WTC11 (cell line): ENCODE measurements at regions not wholly inside any gene's neighbourhood (a gene's known extent, or its start where the extent isn't known, plus 50 kb on each side); places are given as distances from the start of the nearest gene placed in this dataset.

ENCODE experiments used
- ATAC-seq: fragments of 200-7000 bp; cut with Tn5 transposase; 2 replicates; pipeline ENCODE4 v1.10.0; 2021; ENCODE audit warnings: mild to moderate bottlenecking, moderate library complexity
- CTCF ChIA-PET: fragments of 300-600 bp; sonication (Branson Sonifier 250); formaldehyde crosslinking; loops from one replicate; lab custom pipeline; 2021; ENCODE audit warnings: antibody characterized with exemption; lab: Charles Lee
- POLR2A ChIA-PET: fragments of 350-600 bp; sonication (Branson Sonifier 250); formaldehyde crosslinking; loops from one replicate; lab custom pipeline; 2021; ENCODE audit warnings: antibody characterized with exemption; lab: Charles Lee
- DNase-seq: peaks from one replicate; pipeline ENCODE4 v3.0.0; 2021; ENCODE audit warnings: low spot score
- H3K27ac Mint-ChIP-seq: 2 replicates; pipeline ENCODE4 v1.8.0; 2021; ENCODE audit warnings: mixed read lengths
- H3K27me3 Mint-ChIP-seq: 2 replicates; pipeline ENCODE4 v1.8.0; 2021; ENCODE audit warnings: low read depth, mild to moderate bottlenecking, moderate library complexity, mixed read lengths
- H3K36me3 Mint-ChIP-seq: 2 replicates; pipeline ENCODE4 v1.8.0; 2021; ENCODE audit warnings: mixed read lengths
- H3K4me1 Mint-ChIP-seq: 2 replicates; pipeline ENCODE4 v1.8.0; 2022; ENCODE audit warnings: mixed read lengths
- H3K4me3 Mint-ChIP-seq: 2 replicates; pipeline ENCODE4 v1.8.0; 2021; ENCODE audit warnings: mild to moderate bottlenecking, moderate library complexity, mixed read lengths
- H3K9me3 Mint-ChIP-seq: 2 replicates; pipeline ENCODE4 v1.8.0; 2021; ENCODE audit warnings: mixed read lengths
- E2F1 ChIP-seq: sonication (generic); formaldehyde crosslinking; IDR thresholded peaks from 2 replicates; pipeline ENCODE4 v1.8.0; 2022; ENCODE audit warnings: mild to moderate bottlenecking, missing genetic modification reagents
- EMX1 ChIP-seq: fragments of 250-450 bp; sonication (Bioruptor Pico); IDR thresholded peaks from 2 replicates; pipeline ENCODE4 v1.8.0; 2021; ENCODE audit warnings: mild to moderate bottlenecking
- ESRRA ChIP-seq: sonication (generic); formaldehyde crosslinking; IDR thresholded peaks from 2 replicates; pipeline ENCODE4 v1.8.1; 2022; ENCODE audit warnings: mild to moderate bottlenecking, missing genetic modification reagents, borderline replicate concordance
- ETV6 ChIP-seq: sonication (generic); formaldehyde crosslinking; IDR thresholded peaks from 2 replicates; pipeline ENCODE4 v1.8.1; 2022; ENCODE audit warnings: mild to moderate bottlenecking, missing genetic modification reagents
- GABPB1 ChIP-seq: sonication (generic); formaldehyde crosslinking; IDR thresholded peaks from 2 replicates; pipeline ENCODE4 v1.8.1; 2023; ENCODE audit warnings: mild to moderate bottlenecking, missing genetic modification reagents
- IRF2 ChIP-seq: sonication (generic); formaldehyde crosslinking; IDR thresholded peaks from 2 replicates; pipeline ENCODE4 v1.8.0; 2022; ENCODE audit warnings: low read depth, missing genetic modification reagents, borderline replicate concordance
- MAX ChIP-seq: sonication (generic); formaldehyde crosslinking; IDR thresholded peaks from 2 replicates; pipeline ENCODE4 v1.8.0; 2022; ENCODE audit warnings: mild to moderate bottlenecking, missing genetic modification reagents
- MLX ChIP-seq: sonication (generic); formaldehyde crosslinking; IDR thresholded peaks from 2 replicates; pipeline ENCODE4 v1.8.1; 2023; ENCODE audit warnings: mild to moderate bottlenecking, missing genetic modification reagents, moderate library complexity
- NFYB ChIP-seq: sonication (generic); formaldehyde crosslinking; conservative IDR thresholded peaks from 2 replicates; pipeline ENCODE4 v1.8.0; 2022; ENCODE audit warnings: low read depth, missing genetic modification reagents
- NR3C1 ChIP-seq: sonication (generic); formaldehyde crosslinking; conservative IDR thresholded peaks from 2 replicates; pipeline ENCODE4 v1.8.1; 2023; ENCODE audit warnings: low read depth, mild to moderate bottlenecking, missing genetic modification reagents
- PRRX2 ChIP-seq: fragments of 250-450 bp; sonication (Bioruptor Pico); IDR thresholded peaks from 2 replicates; pipeline ENCODE4 v1.8.0; 2021; ENCODE audit warnings: mild to moderate bottlenecking
- RELA ChIP-seq: sonication (generic); formaldehyde crosslinking; IDR thresholded peaks from 2 replicates; pipeline ENCODE4 v1.8.1; 2022; ENCODE audit warnings: missing genetic modification reagents, mild to moderate bottlenecking, borderline replicate concordance
- TCF7 ChIP-seq: sonication (generic); formaldehyde crosslinking; IDR thresholded peaks from 2 replicates; pipeline ENCODE4 v1.8.0; 2022; ENCODE audit warnings: mild to moderate bottlenecking, low read depth, missing genetic modification reagents, moderate library complexity
- TEAD4 ChIP-seq: sonication (generic); formaldehyde crosslinking; IDR thresholded peaks from 2 replicates; pipeline ENCODE4 v1.8.0; 2022; ENCODE audit warnings: mild to moderate bottlenecking, missing genetic modification reagents
- ZBTB43 ChIP-seq: sonication (generic); formaldehyde crosslinking; IDR thresholded peaks from 2 replicates; pipeline ENCODE4 v1.8.1; 2023; ENCODE audit warnings: mild to moderate bottlenecking, missing genetic modification reagents
- ZNF232 ChIP-seq: sonication (generic); formaldehyde crosslinking; IDR thresholded peaks from 2 replicates; pipeline ENCODE4 v1.8.0; 2022; ENCODE audit warnings: mild to moderate bottlenecking, missing genetic modification reagents
- ZNF281 ChIP-seq: sonication (generic); formaldehyde crosslinking; IDR thresholded peaks from 2 replicates; pipeline ENCODE4 v1.8.0; 2023; ENCODE audit warnings: mild to moderate bottlenecking, missing genetic modification reagents
- ZNF317 ChIP-seq: sonication (generic); formaldehyde crosslinking; IDR thresholded peaks from 2 replicates; pipeline ENCODE4 v1.8.1; 2023; ENCODE audit warnings: low read depth, mild to moderate bottlenecking, moderate library complexity, missing genetic modification reagents, borderline replicate concordance
- TF ChIP-seq, protein P1 (sequence below): sonication (generic); formaldehyde crosslinking; IDR thresholded peaks from 2 replicates; pipeline ENCODE4 v1.8.1; 2023; ENCODE audit warnings: mild to moderate bottlenecking, moderate library complexity, missing genetic modification reagents
- TF ChIP-seq, protein P2 (sequence below): sonication (generic); formaldehyde crosslinking; IDR thresholded peaks from 2 replicates; pipeline ENCODE4 v1.8.0; 2023; ENCODE audit warnings: missing genetic modification reagents, mild to moderate bottlenecking, borderline replicate concordance

- no peak for TF ChIP-seq ZNF281 (CRISPR knock-in tag)
- TF ChIP-seq ZNF317 (CRISPR knock-in tag) = no peak
Measured at GRCh38 chr1:218891577-218891976, 282.1 kb upstream of the LYPLAL1 start (continued).

GRCh38 chr1:218895064-218895587 lies 278.6 kb upstream of the LYPLAL1 start:
- H3K27me3 Mint-ChIP-seq = no peaks in the 10 kb centered on the region
- CTCF ChIA-PET = no interaction called here
- H3K36me3 Mint-ChIP-seq = no peaks in the 10 kb centered on the region
- no peak overlapping the region for H3K27ac Mint-ChIP-seq
- no peak for DNase-seq
- POLR2A ChIA-PET = no interaction called here
- TF ChIP-seq NFYB (CRISPR knock-in tag) = no peak
- no peak for TF ChIP-seq MLX (CRISPR knock-in tag)
- TF ChIP-seq MAX (CRISPR knock-in tag) = no peak
- no peak for TF ChIP-seq GABPB1 (CRISPR knock-in tag)
- TF ChIP-seq ZNF232 (CRISPR knock-in tag) = no peak
- TF ChIP-seq PRRX2 = no peak
- no peak for TF ChIP-seq RELA
- TF ChIP-seq ETV6 = no peak
- no peak for TF ChIP-seq E2F1 (CRISPR knock-in tag)
- no peak for ATAC-seq
- H3K9me3 Mint-ChIP-seq = no peaks in the 10 kb centered on the region
- H3K4me3 Mint-ChIP-seq = no peak overlapping the region
- no peaks in the 10 kb centered on the region for H3K4me1 Mint-ChIP-seq

DNA sequence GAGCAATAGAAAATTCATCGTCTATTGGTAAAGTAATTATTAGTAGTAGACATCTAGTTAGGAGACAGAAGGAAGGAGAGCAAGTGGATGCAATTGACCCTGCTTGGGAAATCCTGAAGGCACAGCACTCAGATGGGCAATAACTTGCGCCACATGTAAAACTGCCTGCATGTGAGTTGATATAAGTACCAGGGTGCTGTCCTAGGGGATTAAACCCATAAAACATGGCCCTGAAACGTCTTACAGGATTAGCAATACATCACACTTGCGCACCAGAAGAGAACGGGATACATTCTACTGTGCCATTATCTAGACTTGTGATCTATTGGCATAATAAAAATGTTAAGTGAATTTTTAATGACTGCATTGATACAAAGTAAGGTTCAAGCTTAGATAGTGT lies 277.5 kb upstream of the LYPLAL1 start:
- ATAC-seq = no peak
- no peak for DNase-seq
- H3K4me1 Mint-ChIP-seq = no peaks in the 10 kb centered on the region
- no peaks in the 10 kb centered on the region for H3K27me3 Mint-ChIP-seq
- no peak overlapping the region for H3K27ac Mint-ChIP-seq
- no peaks in the 10 kb centered on the region for H3K36me3 Mint-ChIP-seq
- ChIA-PET POLR2A (no interaction called here), CTCF (no interaction called here)
- H3K9me3 Mint-ChIP-seq = no peaks in the 10 kb centered on the region
- H3K4me3 Mint-ChIP-seq = no peak overlapping the region
- no peak for TF ChIP-seq ESRRA (CRISPR knock-in tag)
- no peak for TF ChIP-seq TEAD4 (CRISPR knock-in tag)
- no peak for TF ChIP-seq NR3C1 (CRISPR knock-in tag)
- TF ChIP-seq EMX1 = no peak
- TF ChIP-seq, protein P1, sequence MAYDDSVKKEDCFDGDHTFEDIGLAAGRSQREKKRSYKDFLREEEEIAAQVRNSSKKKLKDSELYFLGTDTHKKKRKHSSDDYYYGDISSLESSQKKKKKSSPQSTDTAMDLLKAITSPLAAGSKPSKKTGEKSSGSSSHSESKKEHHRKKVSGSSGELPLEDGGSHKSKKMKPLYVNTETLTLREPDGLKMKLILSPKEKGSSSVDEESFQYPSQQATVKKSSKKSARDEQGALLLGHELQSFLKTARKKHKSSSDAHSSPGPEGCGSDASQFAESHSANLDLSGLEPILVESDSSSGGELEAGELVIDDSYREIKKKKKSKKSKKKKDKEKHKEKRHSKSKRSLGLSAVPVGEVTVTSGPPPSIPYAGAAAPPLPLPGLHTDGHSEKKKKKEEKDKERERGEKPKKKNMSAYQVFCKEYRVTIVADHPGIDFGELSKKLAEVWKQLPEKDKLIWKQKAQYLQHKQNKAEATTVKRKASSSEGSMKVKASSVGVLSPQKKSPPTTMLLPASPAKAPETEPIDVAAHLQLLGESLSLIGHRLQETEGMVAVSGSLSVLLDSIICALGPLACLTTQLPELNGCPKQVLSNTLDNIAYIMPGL (CRISPR knock-in tag) = no peak
- no peak for TF ChIP-seq TCF7 (CRISPR knock-in tag)
- TF ChIP-seq IRF2 (CRISPR knock-in tag) = no peak
- no peak for TF ChIP-seq ZBTB43 (CRISPR knock-in tag)
- TF ChIP-seq, protein P2, sequence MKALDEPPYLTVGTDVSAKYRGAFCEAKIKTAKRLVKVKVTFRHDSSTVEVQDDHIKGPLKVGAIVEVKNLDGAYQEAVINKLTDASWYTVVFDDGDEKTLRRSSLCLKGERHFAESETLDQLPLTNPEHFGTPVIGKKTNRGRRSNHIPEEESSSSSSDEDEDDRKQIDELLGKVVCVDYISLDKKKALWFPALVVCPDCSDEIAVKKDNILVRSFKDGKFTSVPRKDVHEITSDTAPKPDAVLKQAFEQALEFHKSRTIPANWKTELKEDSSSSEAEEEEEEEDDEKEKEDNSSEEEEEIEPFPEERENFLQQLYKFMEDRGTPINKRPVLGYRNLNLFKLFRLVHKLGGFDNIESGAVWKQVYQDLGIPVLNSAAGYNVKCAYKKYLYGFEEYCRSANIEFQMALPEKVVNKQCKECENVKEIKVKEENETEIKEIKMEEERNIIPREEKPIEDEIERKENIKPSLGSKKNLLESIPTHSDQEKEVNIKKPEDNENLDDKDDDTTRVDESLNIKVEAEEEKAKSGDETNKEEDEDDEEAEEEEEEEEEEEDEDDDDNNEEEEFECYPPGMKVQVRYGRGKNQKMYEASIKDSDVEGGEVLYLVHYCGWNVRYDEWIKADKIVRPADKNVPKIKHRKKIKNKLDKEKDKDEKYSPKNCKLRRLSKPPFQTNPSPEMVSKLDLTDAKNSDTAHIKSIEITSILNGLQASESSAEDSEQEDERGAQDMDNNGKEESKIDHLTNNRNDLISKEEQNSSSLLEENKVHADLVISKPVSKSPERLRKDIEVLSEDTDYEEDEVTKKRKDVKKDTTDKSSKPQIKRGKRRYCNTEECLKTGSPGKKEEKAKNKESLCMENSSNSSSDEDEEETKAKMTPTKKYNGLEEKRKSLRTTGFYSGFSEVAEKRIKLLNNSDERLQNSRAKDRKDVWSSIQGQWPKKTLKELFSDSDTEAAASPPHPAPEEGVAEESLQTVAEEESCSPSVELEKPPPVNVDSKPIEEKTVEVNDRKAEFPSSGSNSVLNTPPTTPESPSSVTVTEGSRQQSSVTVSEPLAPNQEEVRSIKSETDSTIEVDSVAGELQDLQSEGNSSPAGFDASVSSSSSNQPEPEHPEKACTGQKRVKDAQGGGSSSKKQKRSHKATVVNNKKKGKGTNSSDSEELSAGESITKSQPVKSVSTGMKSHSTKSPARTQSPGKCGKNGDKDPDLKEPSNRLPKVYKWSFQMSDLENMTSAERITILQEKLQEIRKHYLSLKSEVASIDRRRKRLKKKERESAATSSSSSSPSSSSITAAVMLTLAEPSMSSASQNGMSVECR (CRISPR knock-in tag) = no peak
